NCI-H82 treated with DMSO at 0.1 percent for 48 hours (cell line): ENCODE measurements at regions not wholly inside any gene's neighbourhood (a gene's known extent, or its start where the extent isn't known, plus 50 kb on each side); places are given as distances from the start of the nearest gene placed in this dataset.
"Not testable (repeated sequence)": the region's sequence is repeated elsewhere in the genome, so short reads cannot be mapped to it uniquely, and the experiment has no call there.

Experiments used
- DNase-seq: peaks from one replicate; lab custom pipeline; 2025; ENCODE audit not compliant: unreplicated experiment; lab: John Stamatoyannopoulos, UW

DNA sequence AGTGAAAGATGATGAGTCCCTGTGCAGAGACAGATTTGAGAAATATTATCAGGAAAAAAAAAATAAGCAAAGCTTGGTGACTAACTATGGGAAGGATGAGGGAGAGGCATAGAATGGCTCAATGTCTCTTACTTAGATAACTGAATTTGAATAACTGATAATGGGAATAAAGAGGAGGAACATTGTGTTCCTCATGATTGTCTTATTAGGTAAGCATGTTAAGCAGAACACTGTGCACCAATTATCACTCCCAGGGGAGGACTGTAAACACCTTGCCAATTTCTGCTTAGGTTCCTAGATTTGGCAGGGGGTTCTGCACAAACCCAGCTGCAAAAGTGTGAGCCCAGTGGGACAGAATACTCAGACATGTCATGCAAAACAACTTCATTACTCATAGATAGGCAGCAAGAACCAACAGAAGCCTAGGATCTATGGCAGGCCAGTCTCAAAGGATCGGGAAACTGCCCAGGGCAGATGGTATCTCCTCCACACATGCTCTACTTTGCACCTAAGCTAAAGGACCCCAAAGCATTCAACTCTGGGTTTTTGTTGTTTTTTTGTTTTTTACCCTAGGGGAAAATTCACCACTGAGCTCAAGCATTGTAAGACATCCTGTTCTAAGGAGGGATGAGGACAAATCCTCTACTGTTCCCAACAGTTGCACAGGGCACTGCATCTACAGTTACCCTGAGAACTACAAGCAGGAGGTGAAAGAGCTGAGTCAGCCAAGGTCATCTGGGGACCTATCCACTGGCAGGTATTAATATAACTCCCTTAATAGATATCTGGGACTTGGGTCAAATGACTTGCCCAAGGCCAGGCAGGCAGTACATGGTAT, 907.0 kb downstream of the RAPGEF2 start:
- DNase-seq: no peak

GRCh38 chr4:160019936-160020335, 917.1 kb downstream of the RAPGEF2 start:
- no peak for DNase-seq

- no peak for DNase-seq
Observed at GRCh38 chr4:160020804-160021203, 917.9 kb downstream of the RAPGEF2 start.

DNA sequence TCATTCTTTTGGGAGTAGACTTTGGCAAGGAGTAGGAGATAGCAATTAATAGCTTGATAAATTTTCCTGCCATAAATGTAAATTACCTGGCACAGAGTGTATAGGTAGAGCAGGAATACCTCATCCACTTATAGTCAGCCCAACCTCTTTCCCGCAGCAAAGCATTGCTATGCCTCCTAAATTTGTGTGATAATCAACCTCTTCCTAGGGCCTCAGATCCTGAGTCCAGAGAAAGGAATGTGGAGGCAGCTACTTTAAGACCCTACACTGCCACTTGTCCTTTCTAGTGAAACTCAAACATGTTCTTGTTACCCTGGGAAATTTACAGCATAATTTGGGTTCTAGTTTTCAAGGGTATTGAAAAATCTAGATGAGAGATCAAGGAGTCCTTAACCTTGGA, 919.0 kb downstream of the RAPGEF2 start:
- DNase-seq: no peak

DNA sequence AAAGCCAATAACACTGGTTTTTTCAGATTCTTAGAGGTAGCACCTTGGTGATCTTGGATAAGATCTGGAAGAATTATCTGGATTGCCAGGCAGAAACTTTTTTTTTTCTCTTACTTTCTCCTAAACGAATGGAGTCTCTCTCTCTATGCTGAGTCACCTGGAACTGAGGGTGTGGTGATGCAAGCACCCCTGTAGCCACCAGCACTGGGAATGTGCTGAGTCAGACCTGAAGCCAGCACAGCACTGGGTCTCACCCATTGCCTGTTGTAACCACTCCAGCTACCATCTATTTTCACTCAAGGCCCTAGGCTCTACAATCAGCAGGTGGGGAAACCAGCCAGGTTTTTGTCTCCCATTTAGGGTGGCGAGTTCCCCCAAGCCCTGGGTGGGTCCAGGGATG, 923.8 kb downstream of the RAPGEF2 start:
- DNase-seq: no peak

DNA sequence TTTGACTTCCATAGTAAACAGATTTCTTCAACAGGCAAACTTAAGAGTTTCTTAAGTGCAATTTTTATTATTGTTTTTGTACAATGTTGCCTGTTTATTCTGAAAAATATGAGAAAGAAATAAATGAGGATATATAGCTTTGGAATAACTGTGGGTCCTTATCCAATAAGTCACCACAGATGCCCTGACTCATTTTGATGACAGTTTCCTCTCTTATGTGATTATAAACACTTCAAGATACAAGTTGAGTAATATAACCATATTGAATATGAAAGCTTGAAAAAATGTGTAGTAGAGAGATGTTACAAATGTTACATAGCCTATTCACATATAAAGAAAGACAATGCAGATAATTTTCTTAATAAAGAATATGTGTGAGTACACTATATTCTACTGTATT, 931.6 kb downstream of the RAPGEF2 start:
- DNase-seq: no peak

DNA sequence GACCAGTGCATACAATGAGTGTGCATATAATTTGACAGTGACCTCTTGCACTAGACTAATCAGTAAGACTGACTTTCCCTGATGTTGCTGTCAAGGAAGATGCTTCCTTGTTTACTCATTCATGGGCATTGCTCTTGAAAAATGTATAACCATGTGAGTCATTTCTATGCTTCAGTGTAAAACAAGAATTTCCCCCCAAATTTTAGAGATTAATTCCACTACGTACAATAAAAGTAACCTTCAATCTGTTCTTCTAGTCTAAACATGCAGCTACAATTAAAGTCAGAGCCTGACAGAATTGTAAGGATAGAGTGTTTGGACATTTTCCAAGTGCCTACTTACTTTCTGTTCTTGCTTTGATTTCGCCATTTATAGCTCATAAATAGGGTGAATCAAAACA, 935.7 kb downstream of the RAPGEF2 start:
- no peak for DNase-seq

- no peak for DNase-seq
Observed at GRCh38 chr4:160044693-160045092, 941.8 kb downstream of the RAPGEF2 start.

DNA sequence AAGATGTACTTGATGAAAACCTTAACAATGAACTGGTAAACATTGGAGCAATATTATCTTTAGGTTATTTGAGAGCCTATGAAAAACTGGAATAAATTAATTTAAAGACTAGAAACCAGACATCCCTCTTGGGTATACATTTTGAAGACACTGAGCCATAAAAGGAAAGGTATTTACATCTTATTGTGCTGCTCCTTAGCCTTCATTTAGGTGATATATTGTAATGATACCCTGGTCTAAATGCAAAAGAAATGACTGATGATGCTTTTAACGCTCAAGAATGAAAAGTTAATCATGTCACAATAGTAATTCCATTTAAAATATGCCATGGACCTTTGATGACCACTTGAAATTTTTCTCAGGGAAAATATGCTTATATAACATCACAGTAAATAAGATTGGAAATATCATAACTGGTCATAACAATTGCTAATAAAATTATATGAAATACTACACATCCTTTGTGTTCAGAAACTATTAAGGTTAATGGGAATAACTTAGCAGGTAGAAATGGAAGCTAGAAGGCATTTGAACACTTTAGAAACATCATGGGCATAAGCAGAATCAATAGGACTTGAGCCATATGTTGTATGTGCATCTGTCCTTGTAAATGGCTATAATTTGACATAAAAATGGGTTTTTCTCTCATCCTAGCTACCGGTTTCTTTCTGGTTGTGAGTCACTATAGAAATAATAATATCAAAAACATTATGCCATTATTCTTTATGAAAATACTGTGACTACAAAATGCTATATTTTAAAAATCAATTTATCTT, 979.7 kb downstream of the RAPGEF2 start:
- DNase-seq: no peak

DNA sequence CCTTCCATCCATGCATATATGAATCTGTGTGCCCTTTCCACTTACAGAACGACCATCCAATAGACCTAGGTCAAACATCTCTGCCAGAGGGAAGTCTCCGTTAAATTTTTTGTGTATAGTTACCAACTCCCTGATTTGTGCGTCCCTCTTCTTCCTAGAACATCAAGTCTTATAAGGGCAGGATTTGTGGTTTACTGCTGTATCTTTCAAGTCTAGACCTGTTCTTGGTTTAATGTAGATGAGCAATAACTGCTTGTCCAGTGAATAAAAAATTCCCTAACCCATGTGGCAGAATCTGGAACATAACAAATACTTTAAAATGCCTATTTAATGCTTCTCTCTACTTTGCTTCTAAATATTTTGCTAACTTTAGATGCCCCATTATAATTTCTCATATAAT, 988.8 kb downstream of the RAPGEF2 start:
- DNase-seq: no peak

GRCh38 chr4:160100316-160100715, 997.4 kb downstream of the RAPGEF2 start:
- no peak for DNase-seq

- no peak for DNase-seq
Observed at GRCh38 chr4:160110891-160111290, 1008.0 kb downstream of the RAPGEF2 start.

DNA sequence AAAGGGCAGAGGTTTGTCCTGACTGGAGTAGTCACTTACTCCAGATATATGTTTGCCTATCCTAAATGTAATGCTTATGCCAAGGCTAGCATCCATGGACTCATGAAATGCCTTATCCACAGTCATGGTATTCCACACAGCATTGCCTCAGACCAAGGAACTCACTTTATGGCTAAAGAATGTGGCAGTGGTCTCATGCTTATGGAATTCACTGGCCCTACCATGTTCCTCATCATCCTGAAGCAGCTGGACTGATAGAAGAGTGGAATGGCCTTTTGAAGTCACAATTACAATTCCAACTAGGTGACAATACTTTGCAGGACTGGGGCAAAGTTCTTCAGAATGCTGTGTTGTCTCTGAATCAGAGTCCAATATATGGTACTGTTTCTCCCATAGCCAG, 1014.8 kb downstream of the RAPGEF2 start:
- no peak for DNase-seq

- not testable (repeated sequence) for DNase-seq
Observed at GRCh38 chr4:160125576-160126287, 1022.9 kb downstream of the RAPGEF2 start.

- DNase-seq: no peak
Observed at GRCh38 chr4:160127211-160127610, 1024.3 kb downstream of the RAPGEF2 start.

- DNase-seq: no peak
Observed at GRCh38 chr4:160129439-160129838, 1026.6 kb downstream of the RAPGEF2 start.

GRCh38 chr4:160136021-160136420, 1033.1 kb downstream of the RAPGEF2 start:
- no peak for DNase-seq

DNA sequence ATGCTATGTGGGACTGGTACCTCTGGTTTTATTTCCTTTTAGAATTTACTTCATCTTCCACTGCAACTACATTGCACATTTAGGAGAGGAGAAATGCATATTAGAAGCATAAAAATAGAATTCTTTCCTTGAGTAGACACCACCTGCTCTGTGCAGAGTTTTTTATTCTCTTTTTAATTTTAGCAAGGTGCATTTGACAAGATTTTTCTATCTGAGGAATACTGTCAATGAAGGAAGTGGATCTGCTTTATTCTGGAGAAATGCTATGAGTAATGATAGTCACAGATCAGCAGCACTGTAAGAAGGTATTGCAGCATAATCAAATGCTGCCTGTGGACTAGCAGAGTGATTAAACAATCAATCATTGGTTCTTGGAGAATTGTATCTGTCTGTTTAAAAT, 1038.3 kb downstream of the RAPGEF2 start:
- DNase-seq: no peak

GRCh38 chr4:160142579-160142978, 1039.7 kb downstream of the RAPGEF2 start:
- no peak for DNase-seq

DNA sequence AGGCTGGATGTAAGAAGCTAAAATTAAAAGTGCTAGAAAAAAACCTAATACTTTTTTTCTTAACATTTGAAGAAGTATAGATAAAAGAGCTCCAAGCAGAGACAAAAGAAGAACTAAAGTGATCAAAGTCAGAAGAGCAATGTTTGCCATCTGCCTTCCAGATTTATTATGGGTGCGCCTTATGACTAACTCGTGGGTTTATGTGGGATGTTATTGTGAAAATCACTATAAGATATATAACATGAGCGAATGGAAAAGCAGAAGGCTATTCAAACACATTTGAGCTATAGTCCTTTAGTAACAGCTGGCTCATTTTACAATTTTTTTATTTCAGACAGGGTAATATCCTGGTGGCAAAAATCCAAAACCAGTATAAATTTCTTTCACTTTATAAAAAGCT, 1040.7 kb downstream of the RAPGEF2 start:
- no peak for DNase-seq

DNA sequence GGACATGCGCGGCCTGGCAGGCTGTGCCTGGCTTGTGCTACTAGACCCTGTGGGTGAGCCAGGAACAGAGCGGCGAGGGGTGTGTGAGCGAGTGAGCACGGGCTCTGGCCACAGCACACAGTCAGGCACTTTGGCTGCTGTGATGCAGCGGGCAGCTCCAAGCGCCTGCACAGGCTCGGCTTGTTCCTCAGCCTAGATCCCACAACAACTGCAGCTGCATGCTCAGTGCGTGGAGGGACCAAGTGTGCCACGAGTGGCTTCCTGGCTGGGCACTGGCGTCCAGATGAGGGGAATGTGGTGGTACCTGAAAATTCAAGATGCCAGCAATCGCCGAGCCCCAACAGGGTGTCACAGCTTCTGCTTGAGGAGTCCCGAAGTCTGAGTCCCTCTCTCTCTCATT, 1056.6 kb downstream of the RAPGEF2 start:
- DNase-seq: no peak

DNA sequence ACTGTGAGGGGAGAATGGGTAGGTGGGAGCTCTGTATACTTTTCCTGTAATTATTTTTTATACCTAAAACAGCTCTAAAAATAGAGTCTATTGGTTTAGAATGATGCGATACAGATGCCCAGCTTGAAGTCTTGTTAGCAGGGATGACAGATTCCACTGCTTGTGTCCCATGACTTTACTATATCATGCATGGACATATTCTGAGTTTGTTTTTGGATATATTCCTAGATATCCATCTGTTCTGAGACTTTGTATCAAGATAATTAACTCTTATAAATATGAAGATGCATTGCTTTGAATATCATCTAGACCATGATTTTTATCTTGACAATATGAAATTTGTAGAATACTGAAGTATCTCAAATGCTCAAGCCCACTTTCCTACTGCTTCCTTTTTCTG, 1058.1 kb downstream of the RAPGEF2 start:
- no peak for DNase-seq
